HG02884 (cell line): ENCODE measurements at regions not wholly inside any gene's neighbourhood (a gene's known extent, or its start where the extent isn't known, plus 50 kb on each side); places are given as distances from the start of the nearest gene placed in this dataset.
"Not testable (repeated sequence)": the region's sequence is repeated elsewhere in the genome, so short reads cannot be mapped to it uniquely, and the experiment has no call there.

Source experiments
- ATAC-seq: cut with Tn5 transposase; IDR thresholded peaks from one replicate; pipeline ENCODE4 v1.9.1; 2021; ENCODE audit warnings: mild to moderate bottlenecking, moderate library complexity; ENCODE audit not compliant: unreplicated experiment

GRCh38 chr13:18248533-18249240, 932.9 kb downstream of the TUBA3C start:
- ATAC-seq: not testable (repeated sequence)

GRCh38 chr13:18240086-18240485, 941.5 kb downstream of the TUBA3C start:
- ATAC-seq: not testable (repeated sequence)

GRCh38 chr13:18238586-18238985, 943.0 kb downstream of the TUBA3C start:
- not testable (repeated sequence) for ATAC-seq

GRCh38 chr13:18236528-18236815, 945.2 kb downstream of the TUBA3C start:
- ATAC-seq: no peak

DNA sequence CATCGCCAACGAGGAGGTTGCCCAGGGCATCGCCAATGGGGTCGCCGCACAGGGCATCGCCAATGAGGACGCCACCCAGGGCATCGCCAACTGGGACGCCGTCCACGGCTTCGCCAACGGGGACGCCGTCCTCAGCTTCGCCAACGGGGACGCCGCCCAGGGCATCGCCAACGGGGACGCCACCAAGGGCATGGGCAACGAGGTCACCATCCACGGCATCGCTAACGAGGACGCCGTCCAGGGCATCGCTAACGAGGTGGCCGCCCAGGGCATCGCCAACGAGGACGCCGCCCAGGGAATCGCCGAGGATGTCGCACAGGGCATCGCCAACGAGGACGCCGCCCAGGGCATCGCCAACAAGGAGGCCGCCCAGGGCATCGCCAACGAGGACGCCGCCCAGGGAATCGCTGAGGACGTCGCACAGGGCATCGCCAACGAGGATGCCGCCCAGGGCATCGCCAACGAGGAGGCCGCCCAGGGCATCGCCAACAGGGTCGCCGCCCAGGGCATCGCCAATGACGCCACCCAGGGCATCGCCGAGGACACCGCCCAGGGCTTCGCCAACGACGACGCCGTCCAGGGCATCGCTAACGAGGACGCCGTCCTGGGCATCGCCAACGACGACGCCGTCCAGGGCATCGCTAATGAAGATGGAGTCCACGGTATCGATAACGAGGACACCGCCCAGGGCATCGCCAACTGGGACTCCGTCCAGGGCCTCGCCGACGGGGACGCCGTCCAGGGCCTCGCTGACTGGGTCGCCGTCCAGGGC, 945.7 kb downstream of the TUBA3C start:
- ATAC-seq: no peak

- ATAC-seq: no peak
Measured at GRCh38 chr13:18235172-18235571, 946.5 kb downstream of the TUBA3C start.

- not testable (repeated sequence) for ATAC-seq
Measured at GRCh38 chr13:18234451-18234850, 947.2 kb downstream of the TUBA3C start.

- no peak for ATAC-seq
Measured at GRCh38 chr13:18233783-18234299, 947.8 kb downstream of the TUBA3C start.

- no peak for ATAC-seq
Measured at GRCh38 chr13:18232994-18233782, 948.4 kb downstream of the TUBA3C start.

- no peak for ATAC-seq
Measured at GRCh38 chr13:18232298-18232993, 949.2 kb downstream of the TUBA3C start.

GRCh38 chr13:18224411-18224810, 957.2 kb downstream of the TUBA3C start:
- not testable (repeated sequence) for ATAC-seq

DNA sequence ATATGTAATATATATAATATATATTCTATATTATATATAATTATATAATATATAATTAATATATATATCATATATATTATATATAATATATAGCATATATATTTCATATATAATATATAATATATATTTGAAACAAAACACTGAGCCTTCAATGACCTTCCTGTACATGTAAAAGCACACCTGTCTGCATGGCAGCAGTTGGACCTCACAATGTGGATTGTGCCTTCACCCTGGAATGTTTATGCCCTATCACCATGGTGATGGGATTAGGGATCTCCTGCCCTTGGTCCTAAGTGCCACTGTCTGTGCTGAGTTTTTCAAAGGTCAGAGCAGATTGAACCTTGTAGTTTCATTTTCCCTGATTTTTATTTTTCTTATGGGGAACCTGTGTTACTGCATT, 966.9 kb downstream of the TUBA3C start:
- ATAC-seq: not testable (repeated sequence)

- ATAC-seq: not testable (repeated sequence)
Measured at GRCh38 chr13:18213511-18213910, 968.1 kb downstream of the TUBA3C start.

DNA sequence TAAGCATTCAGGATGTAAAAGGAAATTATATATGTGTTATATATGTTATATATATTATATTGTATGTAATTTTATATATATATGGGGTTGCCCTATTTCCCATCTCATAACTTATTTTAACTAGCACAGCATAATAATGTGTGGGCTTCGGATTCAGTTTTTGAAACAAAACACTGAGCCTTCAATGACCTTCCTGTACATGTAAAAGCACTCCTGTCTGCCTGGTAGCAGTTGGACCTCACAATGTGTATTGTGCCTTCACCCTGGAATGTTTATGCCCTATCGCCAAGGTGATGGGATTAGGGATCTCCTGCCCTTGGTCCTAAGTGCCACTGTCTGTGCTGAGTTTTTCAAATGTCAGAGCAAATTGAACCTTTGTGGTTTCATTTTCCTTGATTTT, 968.8 kb downstream of the TUBA3C start:
- ATAC-seq: no peak

- peak; percentile 83 for ATAC-seq
Measured at GRCh38 chr13:18211752-18212560, 969.7 kb downstream of the TUBA3C start.

- not testable (repeated sequence) for ATAC-seq
Measured at GRCh38 chr13:18204614-18205178, 976.9 kb downstream of the TUBA3C start.

- not testable (repeated sequence) for ATAC-seq
Measured at GRCh38 chr13:18195365-18195678, 986.3 kb downstream of the TUBA3C start.

- ATAC-seq: not testable (repeated sequence)
Measured at GRCh38 chr13:18194631-18195364, 986.8 kb downstream of the TUBA3C start.

- not testable (repeated sequence) for ATAC-seq
Measured at GRCh38 chr13:18194104-18194503, 987.5 kb downstream of the TUBA3C start.
